ENCODE measurements at regions not wholly inside any gene's neighbourhood (a gene's known extent, or its start where the extent isn't known, plus 50 kb on each side); places are given as distances from the start of the nearest gene placed in this dataset.
"Not testable (repeated sequence)": the region's sequence is repeated elsewhere in the genome, so short reads cannot be mapped to it uniquely, and the experiment has no call there.

GRCh38 chr2:88927128-88927527, 235.7 kb downstream of the RPIA start:
- no peak for DNase-seq

DNA sequence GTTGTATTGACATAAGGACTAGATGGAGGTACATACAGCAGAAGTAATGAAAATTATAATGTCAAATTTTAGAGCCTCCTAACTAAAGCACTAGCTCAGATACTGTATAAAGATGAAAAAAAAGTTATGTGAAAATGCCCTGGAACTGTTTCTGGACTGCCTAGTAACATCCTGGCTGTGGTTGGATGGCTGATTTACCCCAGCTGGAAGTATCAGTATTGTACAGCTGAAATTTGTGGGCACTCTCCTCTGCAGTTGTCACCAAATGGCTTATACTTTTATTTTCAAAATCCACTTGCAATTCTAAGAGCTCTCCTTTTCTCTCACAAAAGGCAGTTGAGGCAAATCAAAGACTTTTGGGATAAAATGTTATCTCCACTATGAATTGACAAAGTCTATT, 239.2 kb downstream of the RPIA start:
- no peak for DNase-seq

GRCh38 chr2:88932686-88933085, 241.2 kb downstream of the RPIA start:
- DNase-seq = no peak

GRCh38 chr2:88933091-88933490, 241.6 kb downstream of the RPIA start:
- no peak for DNase-seq

GRCh38 chr2:88933980-88934379, 242.5 kb downstream of the RPIA start:
- no peak for DNase-seq

GRCh38 chr2:88941178-88941577, 249.7 kb downstream of the RPIA start:
- not testable (repeated sequence) for DNase-seq

DNA sequence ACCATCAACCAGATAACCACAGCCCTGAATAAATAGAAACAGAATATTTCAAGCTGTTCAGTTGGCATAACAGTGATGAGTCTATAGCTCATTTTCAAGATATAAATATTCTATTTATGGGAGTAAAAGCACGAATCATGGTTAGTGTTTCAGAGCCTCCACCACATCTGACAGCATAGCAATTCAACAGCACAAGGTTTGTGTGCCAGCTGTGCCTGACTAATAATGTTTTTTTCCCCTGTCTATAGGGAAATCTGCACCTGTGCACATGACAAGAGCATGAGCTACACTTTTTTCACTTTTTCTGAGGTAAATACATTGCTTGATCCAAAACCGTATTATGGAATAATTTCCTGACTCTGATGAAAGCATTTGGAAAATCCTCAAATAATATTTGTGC, 251.3 kb downstream of the RPIA start:
- DNase-seq = no peak

DNA sequence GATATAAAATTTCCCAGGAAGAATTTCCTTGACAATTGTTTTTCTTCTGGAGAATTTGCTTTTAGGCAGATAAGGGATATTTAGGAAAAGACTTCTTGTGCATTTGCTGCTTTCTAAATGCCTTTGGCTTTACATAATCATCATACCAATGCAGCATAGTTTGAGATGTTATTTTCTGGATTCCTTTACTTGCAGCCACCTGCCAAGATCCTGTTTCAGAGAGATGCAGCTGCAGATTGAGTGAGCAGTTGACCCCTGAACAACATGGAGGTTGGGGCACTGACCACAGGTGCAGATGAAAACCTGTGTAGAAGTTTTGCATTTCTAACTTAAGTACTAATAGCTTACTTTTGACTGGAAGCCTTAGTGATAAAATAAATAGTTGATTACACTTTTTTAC, 257.9 kb downstream of the RPIA start:
- no peak for DNase-seq

GRCh38 chr2:88950010-88950409, 258.5 kb downstream of the RPIA start:
- DNase-seq = no peak

GRCh38 chr2:88955607-88956006, 264.1 kb downstream of the RPIA start:
- no peak for DNase-seq

GRCh38 chr2:88959480-88960204, 268.2 kb downstream of the RPIA start:
- no peak for DNase-seq

DNA sequence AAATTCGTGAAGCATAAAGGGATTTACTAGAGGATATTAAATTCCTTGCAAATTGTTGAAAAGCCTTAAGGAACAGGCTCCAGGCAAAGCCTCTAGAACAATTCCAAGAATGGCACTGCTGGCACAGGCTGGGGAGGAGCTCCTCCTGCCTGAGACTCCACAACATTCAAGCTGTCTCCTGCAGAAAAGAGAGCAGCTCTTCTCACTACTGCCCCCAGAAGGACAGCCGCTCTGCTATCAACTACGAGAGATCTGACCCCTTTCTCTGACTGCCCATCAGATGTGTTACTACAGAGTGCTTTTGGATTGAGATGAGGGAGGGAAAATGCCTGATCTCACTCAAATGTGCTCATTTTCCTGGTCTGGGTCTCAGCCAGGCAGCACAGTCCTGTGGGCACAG, 269.9 kb downstream of the RPIA start:
- not testable (repeated sequence) for DNase-seq

DNA sequence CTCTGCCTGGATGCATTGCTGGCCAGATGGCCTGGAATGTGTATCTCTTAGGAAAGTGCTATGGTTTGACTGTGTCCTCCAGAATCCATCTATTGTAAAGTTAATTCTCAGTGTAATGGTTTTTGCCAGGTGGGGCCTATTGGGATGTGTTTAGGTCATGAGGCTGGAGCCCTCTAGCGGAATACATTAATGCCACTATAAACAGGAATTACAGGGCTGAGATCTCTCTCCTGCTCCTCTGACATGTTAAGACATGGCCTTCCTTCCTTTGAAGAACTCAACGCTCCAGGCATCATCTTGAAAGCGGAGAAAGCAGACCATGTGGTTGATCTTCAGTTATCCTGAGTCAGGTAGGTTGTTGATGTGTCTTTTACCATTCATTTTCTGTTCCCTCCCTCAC, 276.4 kb downstream of the RPIA start:
- no peak for DNase-seq

GRCh38 chr2:88978011-88978410, 286.5 kb downstream of the RPIA start:
- DNase-seq = not testable (repeated sequence)

DNA sequence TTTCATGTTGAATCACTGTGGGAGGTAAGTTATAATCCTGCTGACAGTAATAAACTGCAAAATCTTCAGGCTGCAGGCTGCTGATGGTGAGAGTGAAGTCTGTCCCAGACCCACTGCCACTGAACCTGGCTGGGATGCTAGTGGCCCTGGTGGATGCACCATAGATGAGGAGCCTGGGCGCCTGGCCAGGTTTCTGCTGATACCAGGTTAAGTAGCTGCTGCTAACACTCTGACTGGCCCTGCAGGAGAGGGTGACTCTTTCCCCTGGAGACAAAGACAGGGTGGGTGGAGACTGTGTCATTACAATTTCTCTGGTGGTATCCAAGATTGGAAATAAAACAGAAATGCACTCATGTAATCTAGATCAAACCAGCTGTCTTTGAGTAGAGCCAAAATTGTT, 287.0 kb downstream of the RPIA start:
- DNase-seq = not testable (repeated sequence)

DNA sequence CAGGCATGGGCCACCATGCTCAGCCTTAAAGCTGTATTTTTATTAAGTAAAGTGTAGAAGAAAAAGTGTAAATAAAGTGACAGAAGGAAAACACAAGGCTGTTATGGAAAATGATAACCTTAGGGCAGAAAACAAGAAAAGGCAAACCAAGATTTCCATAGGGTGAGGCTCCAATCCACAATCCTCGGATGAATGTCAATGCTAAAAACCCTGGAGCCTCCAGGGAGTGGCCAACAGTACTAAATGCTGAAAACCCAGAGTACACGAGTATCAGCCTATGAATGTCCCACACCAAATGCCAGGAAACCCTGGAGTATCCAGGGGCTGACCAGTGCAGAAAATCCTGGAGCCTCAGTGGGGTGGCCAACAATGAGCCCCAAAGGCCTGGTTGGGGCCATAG, 292.6 kb downstream of the RPIA start:
- DNase-seq = not testable (repeated sequence)

GRCh38 chr2:88986721-88987330, 295.4 kb downstream of the RPIA start:
- not testable (repeated sequence) for DNase-seq

DNA sequence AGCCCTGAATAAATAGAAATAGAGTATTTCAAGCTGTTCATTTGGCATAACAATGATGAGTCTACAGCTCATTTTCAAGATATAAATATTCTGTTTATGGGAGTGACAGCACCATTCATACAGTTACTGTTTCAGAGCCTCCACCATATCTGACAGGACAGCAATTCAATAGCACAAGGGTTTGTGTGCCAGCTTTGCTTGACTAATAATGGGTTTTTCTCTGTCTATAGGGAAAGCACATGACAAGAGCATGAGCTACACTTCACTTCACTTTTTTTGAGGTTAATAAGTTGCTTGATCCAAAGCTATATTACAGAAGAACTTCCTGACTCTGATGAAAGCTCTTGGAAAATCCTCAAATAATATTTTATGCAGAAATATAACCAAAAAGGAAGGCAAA, 297.1 kb downstream of the RPIA start:
- DNase-seq = not testable (repeated sequence)

GRCh38 chr2:88992819-88993218, 301.3 kb downstream of the RPIA start:
- DNase-seq = not testable (repeated sequence)

GRCh38 chr2:88994856-88995255, 303.4 kb downstream of the RPIA start:
- DNase-seq = not testable (repeated sequence)

- DNase-seq = not testable (repeated sequence)
Observed at GRCh38 chr2:88996588-88996987, 305.1 kb downstream of the RPIA start.

- no peak for DNase-seq
Observed at GRCh38 chr2:88999365-88999764, 307.9 kb downstream of the RPIA start.

GRCh38 chr2:89000235-89000634, 308.8 kb downstream of the RPIA start:
- DNase-seq = no peak

DNA sequence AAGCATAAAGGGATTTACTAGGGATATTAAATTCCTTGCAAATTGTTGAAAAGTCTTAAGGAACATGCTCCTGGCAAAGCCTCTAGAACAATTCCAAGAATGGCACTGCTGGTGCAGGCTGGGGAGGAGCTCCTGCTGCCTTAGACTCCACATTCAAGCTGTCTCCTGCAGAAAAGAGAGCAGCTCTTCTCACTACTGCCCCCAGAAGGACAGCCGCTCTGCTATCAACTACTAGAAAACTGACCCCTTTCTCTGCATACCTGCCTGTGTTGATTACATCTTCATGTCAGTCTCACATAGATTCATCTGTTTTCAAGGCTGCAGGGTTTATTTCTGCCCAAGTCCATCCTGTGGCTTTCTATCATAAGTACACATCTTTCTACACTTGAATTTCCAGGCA, 312.8 kb downstream of the RPIA start:
- DNase-seq = not testable (repeated sequence)

GRCh38 chr2:89020566-89020965, 329.1 kb downstream of the RPIA start:
- not testable (repeated sequence) for DNase-seq

All from NCI-H345 (cell line).